GM19463 (cell line): ENCODE measurements at regions not wholly inside any gene's neighbourhood (a gene's known extent, or its start where the extent isn't known, plus 50 kb on each side); places are given as distances from the start of the nearest gene placed in this dataset.

Experiments
- ATAC-seq: cut with Tn5 transposase; IDR thresholded peaks from one replicate; pipeline ENCODE4 v1.9.1; 2021; ENCODE audit warnings: mild to moderate bottlenecking, moderate library complexity; ENCODE audit not compliant: unreplicated experiment

DNA sequence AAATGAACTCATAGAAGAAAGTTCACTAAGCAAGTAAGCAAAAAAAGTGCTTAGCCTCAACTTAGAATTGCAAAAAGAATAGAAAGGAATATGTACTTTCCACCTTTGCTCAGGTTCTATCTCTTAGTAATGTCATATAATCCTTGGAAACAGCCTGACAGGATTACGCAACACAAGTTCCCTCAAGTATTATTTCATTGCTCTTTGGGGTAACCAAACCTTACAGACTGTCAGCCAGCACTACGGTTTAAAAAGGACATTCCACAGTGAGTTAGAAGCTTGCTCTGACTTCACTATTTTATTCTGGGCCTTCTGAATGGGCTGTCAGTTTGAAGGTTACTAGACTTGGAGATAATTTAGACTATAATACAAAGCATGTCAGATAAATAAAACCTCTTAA is 264.0 kb downstream of the ATXN7L3B start:
- no peak for ATAC-seq

DNA sequence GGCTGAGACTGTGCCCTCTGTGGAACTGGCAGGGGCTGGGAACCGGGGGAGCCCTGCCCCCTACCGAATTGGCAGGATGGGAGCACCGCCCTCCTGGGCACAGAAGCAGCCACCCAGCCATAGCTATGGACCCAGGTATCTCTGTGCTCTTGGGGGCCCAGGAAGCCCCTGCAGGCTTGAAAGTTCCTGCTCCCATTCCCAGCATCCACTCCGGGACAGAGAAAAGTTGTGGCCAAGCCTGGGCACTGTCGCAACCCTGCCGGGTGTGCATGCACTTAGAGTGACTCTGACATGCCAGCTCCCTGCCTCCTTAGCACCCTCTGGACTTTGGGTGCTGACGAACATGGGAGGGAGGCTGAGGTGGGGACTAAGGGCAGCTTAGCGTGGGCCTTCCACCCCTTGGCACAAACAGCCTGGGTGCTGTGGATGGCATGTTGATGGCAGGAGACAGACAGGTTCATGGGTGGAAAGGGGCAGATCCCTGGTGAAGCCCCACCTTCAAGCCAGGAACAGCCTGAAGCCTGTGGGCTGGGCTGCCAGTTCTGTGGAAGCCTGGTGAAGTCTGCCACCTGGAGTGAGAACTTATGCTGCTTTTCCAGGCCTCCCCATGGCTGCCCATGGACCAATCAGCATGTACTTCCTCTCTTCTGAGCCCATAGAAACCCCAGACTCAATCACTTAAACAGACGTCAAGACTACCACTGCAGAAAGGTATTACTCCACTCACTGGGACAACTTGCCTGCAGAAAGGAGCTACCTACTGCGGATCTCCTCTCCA is 279.0 kb downstream of the ATXN7L3B start:
- no peak for ATAC-seq

DNA sequence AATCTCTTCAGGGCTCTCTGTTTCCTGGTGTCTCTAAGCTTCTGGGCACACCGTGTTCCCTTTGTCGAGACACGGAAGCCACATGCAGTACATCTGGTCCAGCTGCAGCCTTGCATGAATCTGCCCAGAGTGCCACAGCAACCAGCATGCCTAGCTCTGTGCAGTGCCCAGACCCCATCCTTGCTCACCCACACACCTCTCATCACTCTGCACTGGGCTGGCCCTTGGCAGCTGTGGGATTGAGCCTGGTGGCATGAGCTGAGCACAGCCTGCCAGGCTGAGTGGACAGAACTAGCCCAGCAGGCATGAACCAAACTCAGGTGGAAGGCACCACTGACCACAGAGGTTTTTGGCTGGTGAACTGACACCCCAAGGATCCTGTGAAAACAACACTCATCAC is 279.9 kb downstream of the ATXN7L3B start:
- no peak for ATAC-seq

DNA sequence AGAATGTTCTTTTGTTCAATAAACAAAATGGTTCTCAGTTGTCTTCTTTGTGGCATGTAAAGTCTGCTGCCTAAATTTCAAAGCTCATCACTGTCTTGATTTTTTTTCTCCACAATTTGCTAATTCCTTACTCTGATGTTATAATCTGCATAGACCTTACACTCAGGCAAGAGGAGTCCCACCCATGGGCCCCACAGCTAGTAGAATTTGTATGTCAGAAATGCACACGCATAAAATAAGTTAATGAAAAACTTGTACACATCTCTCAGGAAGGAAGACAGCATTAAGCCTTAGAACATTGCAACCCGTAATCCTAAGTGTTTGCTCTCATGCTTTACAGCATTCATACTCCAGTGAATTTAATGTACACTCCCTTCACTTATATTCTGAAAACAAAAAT is 280.8 kb downstream of the ATXN7L3B start:
- ATAC-seq, result no peak

DNA sequence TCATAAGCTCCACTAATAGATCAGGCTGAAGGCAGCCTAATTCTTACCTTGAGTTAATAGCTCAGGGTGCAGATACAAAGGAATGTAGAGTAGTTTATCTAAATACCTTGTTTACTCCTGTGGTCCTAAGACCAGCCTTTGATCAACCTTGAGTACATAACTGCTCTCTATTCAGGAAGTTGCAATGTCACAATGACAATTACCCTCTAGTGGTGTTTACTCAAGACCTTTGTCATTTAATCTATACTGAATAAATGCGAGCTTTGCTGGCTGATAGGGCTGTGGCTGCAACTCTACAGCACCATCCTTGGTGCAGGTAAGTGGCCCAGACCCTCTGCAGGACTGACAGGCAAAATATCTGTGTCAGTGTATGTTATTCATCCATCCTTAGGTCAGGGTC is 282.7 kb downstream of the ATXN7L3B start:
- no peak for ATAC-seq

DNA sequence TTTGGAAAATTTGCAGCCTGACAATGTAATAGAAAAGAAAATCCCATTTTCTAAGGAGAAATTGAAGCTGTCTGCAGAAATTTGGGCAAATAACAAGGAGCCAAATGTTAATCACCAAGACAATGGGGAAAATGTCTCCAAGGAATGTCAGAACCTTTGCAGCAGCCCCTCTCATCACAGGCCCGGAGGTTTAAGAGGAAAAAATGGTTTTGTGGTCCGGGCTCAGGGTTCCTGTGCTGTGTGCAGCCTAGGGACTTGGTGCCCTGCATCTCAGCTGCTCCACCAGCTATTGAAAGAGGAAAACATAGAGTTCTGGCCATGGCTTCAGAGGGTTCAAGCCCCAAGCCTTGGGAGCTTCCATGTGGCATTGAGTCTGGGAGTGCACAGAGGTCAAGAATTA is 298.9 kb downstream of the ATXN7L3B start:
- no peak for ATAC-seq

DNA sequence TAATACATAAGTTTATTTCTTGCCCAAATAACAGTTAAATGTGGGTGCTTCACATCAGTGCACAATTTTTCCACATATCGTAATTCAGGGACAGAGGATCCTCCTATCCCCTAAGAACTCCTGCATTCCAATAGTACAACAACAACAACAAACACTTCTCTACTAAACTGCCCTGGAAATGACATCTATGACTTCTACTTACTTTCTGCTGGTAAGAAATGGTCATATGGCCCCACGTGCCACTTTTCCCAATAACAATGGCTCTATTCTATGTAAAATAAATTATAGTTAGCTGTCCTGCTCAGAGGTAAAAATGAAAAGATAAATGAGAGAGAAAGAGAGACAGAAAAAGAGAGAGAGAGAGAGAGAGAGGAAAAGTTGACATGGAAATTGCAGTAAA is 308.5 kb downstream of the ATXN7L3B start:
- ATAC-seq, result no peak

DNA sequence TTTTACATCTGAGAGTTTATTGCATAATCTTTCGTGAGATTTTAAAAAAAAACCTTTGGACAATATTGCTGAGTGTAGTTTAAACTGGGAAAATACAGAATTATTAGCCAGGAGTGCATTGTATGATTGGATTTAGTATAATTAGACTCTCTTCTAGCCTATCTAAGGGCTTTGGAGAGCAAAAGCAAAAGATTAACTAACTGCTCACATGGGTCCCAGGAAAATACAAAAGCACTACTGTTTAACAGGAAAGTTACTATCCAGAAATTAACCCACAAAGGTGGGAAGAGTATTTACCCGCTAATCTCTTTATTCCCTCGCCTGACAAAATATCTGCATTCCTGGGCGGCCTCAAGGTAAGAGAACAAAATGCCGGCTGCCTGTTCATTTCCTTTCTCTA is 309.5 kb downstream of the ATXN7L3B start:
- no peak for ATAC-seq

DNA sequence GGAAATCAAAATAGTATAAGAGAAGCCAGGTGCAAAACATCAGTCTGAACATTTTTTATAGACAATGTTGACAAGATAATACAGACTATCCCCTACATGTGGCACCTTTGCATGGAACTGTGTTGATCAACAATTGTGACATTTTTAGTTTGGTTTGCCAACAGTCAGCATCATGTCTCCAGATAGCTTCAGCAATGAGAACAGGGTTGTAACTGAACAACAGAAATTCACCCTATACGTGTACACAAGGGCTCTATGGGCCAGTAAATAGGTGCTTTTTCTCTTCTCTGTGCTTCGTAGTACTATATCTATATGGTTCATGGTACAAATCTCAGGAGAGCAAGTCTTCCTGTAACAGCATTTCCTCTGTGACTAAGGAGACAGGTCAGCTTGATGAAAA is 310.4 kb downstream of the ATXN7L3B start:
- no peak for ATAC-seq

DNA sequence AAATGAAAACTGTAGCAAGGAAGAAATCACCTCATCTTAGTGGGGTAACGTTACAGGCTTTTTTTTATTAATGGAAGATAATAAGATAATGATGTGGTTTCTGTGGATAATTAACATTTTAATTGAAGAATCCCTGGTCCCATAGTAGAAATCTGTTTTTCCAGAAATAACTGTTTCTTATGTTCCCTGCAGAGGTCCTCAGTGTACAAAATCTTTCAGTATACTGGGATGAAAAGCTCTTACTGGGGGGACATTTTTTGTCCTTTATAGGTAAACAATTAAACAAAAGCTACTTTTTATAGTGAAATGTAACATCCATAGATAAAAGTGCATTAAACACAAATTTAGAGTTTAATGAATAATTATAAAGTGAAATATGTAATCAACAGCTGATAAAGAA is 312.2 kb downstream of the ATXN7L3B start:
- ATAC-seq, result no peak

DNA sequence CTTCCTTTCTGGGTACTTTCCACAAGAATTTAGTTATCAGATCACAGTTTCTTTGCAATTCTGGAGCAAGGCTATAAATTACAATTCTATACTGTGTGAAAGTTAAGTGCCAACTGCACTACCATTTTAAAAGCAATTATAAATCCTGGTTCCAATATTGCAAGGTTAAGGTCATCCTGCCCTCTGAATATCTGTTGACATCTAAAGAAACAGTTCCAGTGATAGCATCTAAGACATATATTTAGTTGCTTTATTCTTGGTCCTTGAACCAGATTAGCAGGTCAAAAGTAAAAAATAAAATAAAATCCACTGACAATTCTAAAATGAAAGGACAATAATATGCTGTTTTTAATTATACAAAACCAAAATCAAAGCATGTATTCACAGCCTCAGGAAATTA is 334.2 kb downstream of the ATXN7L3B start:
- ATAC-seq, result no peak

DNA sequence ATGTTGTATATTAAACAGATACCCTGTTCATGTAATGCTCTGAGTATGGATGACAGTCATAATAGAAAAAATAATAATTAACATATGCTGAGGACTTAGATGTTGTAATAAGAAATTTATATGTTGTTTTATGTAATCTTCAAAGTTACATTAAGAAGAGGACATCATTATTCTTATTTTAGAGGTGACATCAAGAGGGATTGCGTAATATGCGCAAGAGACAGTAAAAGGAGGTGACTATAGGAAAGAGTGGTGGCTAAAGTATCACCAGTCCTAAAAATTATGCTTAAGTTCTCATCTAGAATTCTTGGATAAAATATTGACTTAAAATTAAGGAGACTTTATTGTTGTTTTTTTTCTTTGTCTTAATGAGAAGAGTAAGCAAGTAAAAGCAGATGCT is 323.9 kb downstream of the KCNC2 start:
- ATAC-seq, result no peak

DNA sequence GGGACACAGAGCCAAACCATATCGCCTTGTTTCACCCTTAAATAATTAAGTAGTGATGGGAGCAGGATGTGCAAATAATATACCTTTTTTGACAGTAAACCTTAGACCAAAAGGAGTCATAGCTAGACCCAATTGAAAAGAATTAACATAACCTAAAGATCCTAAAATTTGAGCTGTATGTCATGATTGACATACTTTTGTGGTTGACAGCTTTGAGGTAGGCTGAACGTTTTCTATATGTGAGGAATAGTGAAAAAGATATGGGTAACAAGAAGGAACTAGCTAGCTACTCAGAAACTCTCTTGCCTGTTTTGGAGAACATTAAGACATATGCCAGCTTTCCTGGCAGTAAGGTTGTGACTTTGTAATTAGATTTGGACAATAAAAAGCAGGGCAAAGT is 320.6 kb downstream of the KCNC2 start:
- no peak for ATAC-seq

DNA sequence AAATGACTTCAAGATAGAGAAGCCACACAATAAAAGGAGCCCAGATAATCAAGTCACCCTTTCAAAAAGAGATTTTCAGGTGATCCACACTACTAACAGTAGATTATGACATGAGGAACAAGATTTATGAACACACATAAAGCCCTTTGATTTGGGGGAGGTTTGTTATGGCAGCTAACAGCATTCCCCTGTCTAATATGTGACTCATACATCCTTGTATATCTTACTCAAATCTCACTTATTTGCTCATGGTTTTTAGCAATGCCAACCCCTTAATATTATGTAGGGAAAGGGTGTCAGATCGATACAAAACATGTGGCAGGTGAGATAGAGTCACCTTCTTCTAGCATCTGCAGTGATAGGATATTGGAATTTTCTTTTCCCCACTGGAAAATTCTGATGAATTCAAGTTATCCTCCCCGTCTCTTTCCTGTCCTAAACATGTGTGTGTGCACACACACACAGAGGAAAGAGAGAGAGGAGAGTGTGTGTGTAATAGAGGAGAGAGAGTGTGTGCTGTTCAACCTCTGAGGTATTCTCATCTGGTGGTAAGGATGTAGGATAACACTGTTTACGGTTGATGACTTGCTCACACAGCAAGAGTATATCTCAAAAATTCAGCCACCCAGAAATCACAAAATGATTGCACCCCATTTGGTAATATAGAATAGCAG is 319.9 kb downstream of the KCNC2 start:
- ATAC-seq, result peak; percentile 53

DNA sequence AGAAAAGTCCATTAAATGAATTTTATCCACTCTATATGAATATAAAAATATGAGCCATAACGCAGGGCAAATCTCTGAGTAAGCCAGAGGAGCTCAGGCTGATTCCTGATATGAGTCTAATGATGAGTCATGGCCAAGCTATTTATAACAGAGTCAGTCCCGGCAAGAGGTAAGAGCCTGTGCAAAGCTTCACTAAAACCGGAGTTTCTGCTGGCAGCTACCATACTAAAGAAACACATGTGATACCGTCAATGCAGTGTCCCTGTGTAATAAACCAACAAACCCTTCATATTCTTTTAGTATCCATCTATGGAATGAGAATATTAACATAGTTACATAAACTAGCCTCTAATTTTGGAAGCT is 319.4 kb downstream of the KCNC2 start:
- peak; percentile 93 for ATAC-seq

DNA sequence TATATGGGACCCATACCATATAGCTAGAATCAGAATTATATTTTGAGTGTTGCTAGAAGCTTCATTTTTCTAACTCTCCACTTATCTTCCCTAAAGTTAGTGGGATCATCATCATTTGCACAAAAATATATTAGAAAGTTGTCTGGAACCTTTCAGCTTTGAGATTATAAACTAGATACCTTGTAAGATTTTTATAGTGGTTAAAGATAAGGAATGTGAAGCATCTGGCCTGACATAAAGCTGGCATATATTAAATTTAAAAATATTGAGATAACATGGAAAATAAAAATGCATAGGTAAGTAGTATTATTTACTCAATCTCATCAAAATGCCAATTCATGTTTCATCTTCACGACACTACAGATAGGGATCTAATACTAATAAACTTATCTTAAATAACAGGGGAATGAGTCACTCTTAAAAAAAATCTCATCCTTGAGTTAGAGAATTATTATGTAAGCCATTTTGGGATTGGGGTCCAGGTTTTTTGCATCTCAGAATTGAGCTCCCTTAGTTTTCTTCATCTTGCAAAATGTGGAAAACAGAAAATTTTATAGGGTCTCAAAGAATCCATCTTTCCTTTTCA is 318.5 kb downstream of the KCNC2 start:
- no peak for ATAC-seq

DNA sequence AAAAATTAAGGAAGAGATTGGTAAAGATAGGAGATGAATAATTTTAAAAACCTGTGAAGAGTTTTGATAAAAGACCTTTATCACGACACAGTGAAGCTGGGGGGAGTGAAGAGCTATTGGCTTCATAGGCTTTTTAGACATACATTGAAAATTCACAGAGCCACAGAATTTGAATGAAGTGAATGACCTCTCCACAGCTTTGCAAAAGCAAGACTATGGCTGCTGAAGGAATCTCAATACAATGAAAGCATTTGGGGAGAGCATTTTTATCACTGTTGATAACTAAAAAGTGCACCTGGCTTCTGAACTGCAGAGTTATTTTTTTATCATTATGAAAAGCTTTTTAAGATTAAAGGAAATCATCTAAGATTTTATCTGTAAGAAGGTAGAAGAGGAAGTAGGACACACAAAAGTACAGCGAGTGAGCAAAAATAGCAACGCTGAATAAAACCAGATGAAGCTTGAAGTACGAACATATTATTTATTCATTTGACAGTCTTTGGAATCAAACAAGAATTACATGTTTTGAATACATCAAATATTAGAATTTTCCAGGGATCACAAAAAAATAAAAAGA is 317.5 kb downstream of the KCNC2 start:
- no peak for ATAC-seq

DNA sequence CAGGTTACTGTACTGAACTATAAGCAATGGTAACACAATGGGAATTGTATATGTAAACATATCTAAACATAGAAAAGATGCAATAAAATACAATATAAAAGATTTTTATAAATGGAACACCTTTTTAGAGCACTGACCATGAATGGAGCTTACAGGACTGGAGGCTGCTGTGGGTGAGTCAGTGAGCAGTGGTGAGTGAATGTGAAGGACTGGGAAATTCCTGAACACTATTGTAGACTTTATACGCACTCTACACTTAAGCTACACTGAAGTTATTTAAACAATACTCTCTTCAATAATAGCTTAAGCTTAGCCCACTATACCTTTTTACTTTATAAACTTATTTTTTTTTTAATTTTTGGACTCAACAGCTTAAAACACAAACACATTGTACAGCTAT is 313.5 kb downstream of the KCNC2 start:
- no peak for ATAC-seq

DNA sequence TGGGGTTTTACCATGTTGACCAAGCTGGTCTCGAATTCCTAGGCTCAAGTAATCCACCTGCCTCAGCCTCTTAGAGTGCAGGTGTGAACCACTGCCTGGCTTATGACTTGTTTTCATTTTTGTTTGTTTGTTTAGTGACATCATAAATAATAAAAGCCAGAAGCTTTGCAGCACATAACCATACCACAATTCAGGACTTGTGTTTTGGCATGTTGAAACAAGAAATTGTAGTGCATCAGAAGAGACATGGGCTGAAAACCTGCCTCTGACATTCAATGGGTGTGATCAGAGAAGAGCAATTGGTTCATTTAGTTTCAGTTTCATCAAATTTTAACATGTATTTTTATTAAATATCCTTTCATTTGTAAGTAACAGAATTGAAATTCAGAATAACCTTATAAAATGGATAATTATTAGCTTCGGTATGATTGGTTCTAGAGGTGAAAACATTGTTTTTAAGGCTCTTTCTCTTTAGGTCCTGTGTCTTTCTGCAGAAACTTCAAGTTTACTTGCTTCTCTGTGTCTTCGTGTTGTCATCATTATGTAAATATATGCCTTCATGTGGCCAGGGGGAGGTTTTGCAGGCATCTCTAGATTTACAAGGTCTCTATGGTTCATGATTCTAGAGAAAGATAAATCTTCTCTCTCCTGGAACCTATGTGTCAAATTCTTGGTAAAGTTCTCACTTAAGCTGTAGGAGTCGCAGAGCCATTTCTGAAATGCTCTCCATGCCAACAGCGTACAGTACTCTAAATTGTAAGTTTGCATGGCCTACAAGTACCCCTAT is 312.0 kb downstream of the KCNC2 start:
- ATAC-seq, result no peak

DNA sequence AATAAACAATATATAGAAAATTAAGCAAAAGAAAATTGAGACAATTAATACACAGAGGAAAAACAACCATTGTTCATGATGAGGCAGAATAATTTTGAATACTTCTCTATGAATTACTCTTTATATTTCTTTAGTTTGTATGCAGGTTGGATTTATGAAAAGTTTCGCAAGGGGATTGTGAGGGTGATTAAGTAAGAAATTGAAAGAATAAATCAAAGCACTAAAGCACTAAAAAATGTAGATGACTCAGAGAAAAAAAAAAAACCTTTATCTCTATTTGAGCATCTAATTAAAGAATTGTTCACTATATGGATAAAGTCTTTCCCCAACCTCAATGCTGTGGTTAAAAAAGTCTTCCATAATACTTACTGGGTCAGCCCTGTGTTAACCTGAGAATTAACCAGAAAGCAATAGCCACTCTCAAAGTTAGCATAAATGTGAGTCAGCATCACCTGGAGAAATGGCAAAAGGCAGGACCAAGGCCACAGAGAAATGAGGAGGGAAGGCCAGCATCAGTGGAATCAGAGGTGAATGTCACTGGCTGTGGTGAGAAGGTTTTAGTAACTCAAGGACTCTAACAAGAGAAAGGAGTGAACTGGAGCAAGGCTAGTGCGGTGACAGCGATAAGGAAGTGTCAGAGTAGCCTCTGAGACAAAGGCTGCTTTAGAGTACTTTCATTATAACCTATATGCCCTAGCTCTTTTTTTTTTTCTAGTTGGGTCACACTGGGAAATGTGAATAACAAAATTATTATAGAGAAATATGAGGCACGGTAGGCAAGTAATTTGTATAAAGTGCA is 310.4 kb downstream of the KCNC2 start:
- no peak for ATAC-seq
